Right cardiac atrium (tissue), 5 donors: ENCODE measurements at regions not wholly inside any gene's neighbourhood (a gene's known extent, or its start where the extent isn't known, plus 50 kb on each side); places are given as distances from the start of the nearest gene placed in this dataset.

Experiments
- ATAC-seq, 2 donors: fragments of 200-7000 bp; cut with Tn5 transposase; one replicate each; pipeline versions ENCODE4 v1.8.0 to v1.9.1; 2020; ENCODE audit warnings: moderate library complexity in 2 of 2, mild to moderate bottlenecking in 1 of 2
- DNase-seq, 3 donors: peaks; one replicate each; pipeline ENCODE4 v3.0.0-alpha.2; 2020
- H3K27ac ChIP-seq: one replicate; pipeline ENCODE4 v1.5.1; 2013; ENCODE audit warnings: mild to moderate bottlenecking, low read length, control low read depth, moderate library complexity
- H3K27me3 ChIP-seq: one replicate; pipeline ENCODE4 v1.6.1; 2013; ENCODE audit not compliant: control insufficient read depth, insufficient read depth
- H3K4me1 ChIP-seq: one replicate; pipeline ENCODE4 v1.6.1; 2013; ENCODE audit warnings: low read length; ENCODE audit not compliant: control insufficient read depth, insufficient read depth
- H3K4me3 ChIP-seq: one replicate; pipeline ENCODE4 v1.5.1; 2013; ENCODE audit warnings: low read length, control low read depth
- H3K9me3 ChIP-seq: one replicate; pipeline ENCODE4 v1.6.1; 2013; ENCODE audit warnings: low read length; ENCODE audit not compliant: control insufficient read depth
- WGBS: extraction: QIAGEN DNeasy Blood & Tissue Kit; methylation state at CpG from one replicate; pipeline ENCODE4 v1.1.7; 2013; 5-methylcytosine and 5-hydroxymethylcytosine counted together
- intact Hi-C, 4 donors: fragments of 100-400 bp; cut with DNase I; formaldehyde crosslinking; loops; one replicate each; pipeline versions ENCODE4 v1.11.0 to v1.14.0; 2022 to 2023
- donor health status: healthy with polysubstance abuse.
- donor health status: DM: no; HTN: yes; CAD: no.
- donor health status: DM: no; HTN: no; CAD: no.
- donor health status: DM: no; HTN: yes; CAD: no; lungs with severe emphysema.
- donor health status: DM: yes; HTN: yes; CAD: no.

DNA sequence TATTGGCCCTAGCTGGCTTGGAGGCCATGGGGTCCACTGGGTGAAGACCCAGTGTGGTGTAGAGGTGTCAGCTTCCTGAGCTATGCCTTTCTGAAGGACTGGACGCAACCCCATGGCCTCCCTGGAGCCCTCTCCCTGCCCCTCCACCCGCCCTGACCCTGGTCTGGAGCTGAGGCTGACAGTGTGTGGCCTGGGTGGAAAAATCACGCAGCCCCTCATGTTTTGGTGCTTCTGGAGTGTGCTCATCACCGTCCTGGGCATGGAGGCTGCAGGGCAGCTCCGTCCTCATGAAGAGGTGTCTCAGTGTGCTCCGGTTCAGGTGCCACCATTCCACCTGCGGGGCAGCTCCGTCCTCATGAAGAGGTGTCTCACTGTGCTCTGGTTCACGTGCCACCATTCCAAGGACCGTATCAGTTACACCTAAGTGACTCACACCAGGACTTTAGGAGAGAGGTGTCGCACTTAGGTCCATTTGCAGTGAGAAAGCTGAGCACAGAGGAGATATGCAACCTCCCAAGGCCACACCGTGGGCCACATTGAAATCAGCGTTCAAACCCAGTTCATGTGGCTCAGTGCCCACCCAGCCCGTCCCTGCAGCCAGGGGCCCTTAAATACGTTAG is 214.3 kb upstream of the IRX1 start:
- 82% methylated on average over 15 of the region's 15 CpGs for WGBS
- intact Hi-C loops, result no loop called here
- H3K27me3 ChIP-seq, result no peaks in the 10 kb centered on the region

GRCh38 chr5:3380689-3381088 is 214.9 kb upstream of the IRX1 start:
- H3K9me3 ChIP-seq, result peaks cover 2% of the 10 kb centered on the region
- 72% methylated on average over 3 of the region's 3 CpGs for WGBS
- intact Hi-C loops, result no loop called here
- no peaks in the 10 kb centered on the region for H3K4me1 ChIP-seq
- DNase-seq (no peak), ATAC-seq (no peak)
- no peaks in the 10 kb centered on the region for H3K27me3 ChIP-seq
- H3K4me3 ChIP-seq, result no peak overlapping the region
- no peak overlapping the region for H3K27ac ChIP-seq

More for the DNA sequence above, 214.3 kb upstream of the IRX1 start:
- Histone ChIP-seq H3K4me3 (no peak overlapping the region), H3K27ac (no peak overlapping the region), H3K4me1 (no peaks in the 10 kb centered on the region), H3K9me3 (peaks cover 2% of the 10 kb centered on the region)
- ATAC-seq (no peak), DNase-seq (no peak)

- DNase-seq (no peak), ATAC-seq (no peak)
- Histone ChIP-seq H3K4me3 (no peak overlapping the region), H3K9me3 (peaks cover 17% of the 10 kb centered on the region), H3K27me3 (no peaks in the 10 kb centered on the region), H3K27ac (no peak overlapping the region), H3K4me1 (no peaks in the 10 kb centered on the region)
- WGBS, result 77% methylated on average over 5 of the region's 5 CpGs
- intact Hi-C loops, result no loop called here
Observed at GRCh38 chr5:3377831-3378230, 217.8 kb upstream of the IRX1 start.

- intact Hi-C loops, result no loop called here
- no peak for DNase-seq
- 85% methylated on average over 8 of the region's 8 CpGs for WGBS
- Histone ChIP-seq H3K4me1 (no peaks in the 10 kb centered on the region), H3K9me3 (peaks cover 17% of the 10 kb centered on the region), H3K4me3 (no peak overlapping the region), H3K27me3 (no peaks in the 10 kb centered on the region), H3K27ac (no peak overlapping the region)
- ATAC-seq, result no peak
Observed at GRCh38 chr5:3377176-3377575, 218.5 kb upstream of the IRX1 start.

DNA sequence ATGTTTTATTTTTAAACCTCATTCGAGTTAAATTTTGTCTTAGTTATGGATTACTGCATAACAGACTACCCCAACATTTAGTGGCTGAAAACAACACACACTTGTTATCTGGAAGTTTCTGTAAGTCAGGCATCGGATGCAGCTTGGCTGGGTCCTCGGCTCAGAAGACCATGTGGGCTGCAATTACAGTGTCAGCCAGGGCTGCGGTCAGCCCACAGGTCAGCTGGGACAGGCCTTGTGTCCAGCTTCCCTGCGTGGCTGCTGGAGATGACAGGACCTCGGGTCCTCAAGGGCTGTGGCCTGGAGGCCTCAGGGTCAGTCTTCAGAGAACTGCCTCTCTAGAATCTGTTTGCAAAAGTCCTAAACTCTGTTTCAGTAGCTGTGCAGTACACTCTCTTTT is 219.0 kb upstream of the IRX1 start:
- ATAC-seq (no peak), DNase-seq (no peak)
- Histone ChIP-seq H3K4me1 (no peaks in the 10 kb centered on the region), H3K27me3 (no peaks in the 10 kb centered on the region), H3K27ac (no peak overlapping the region), H3K9me3 (peaks cover 17% of the 10 kb centered on the region), H3K4me3 (no peak overlapping the region)
- intact Hi-C loops, result no loop called here
- WGBS, result 65% methylated on average over 6 of the region's 6 CpGs

DNA sequence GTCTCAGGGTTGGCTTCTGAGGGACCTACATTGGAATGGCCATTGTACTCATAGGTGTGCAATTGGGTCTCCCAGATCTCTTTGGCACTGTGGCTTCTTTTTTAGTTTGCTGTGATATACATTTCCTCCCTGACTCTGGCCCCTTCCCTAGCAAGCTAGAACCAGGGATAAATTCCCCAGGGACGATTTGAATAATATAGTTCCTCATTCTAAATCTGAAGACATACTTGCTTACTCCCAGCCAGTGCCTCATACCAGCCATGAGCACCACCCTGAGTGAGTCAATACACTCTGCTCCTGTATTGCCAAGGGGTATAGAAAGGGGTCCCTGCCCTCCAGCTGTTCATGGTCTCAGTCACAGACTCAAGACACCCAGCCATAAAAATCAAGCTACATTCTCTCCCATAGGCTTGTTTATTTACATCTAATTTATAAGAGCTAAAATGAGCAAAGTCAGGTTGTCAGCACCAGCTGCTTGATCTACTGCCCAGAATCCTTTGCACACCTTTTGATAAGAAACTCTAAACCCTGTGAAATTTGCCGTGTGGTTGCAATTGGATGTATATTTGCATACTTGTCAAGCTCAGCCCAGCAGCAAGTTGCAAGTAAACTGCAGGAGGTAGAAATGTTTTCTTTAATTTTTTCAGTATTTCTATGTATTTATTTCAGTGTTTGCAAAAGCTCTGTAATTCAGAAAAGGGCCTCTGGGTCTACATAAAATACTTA is 219.9 kb upstream of the IRX1 start:
- Histone ChIP-seq H3K27me3 (no peaks in the 10 kb centered on the region), H3K9me3 (peaks cover 17% of the 10 kb centered on the region), H3K4me3 (no peak overlapping the region), H3K4me1 (no peaks in the 10 kb centered on the region), H3K27ac (no peak overlapping the region)
- ATAC-seq, result no peak
- no peak for DNase-seq
- 43% methylated on average over 2 of the region's 2 CpGs for WGBS
- intact Hi-C loops, result no loop called here

DNA sequence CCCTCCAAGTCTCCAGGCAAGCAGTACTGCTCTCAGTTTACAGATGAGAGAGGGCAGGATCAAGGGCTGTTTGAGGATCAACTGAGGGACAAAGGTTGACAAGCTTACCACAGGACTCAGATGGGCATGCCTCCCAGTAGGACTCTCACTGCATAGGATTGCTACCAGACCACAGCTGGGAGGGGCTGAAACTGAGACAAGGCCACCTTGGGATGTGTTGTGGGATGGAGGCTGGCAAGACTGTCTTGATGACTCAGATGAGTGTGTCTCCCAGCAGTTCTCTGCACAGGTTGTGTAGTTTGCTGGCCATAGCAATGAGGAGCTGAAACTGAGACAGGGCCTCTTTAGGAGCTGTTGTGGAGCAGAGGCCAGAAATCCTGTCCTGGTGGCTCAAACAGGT is 222.2 kb upstream of the IRX1 start:
- H3K27me3 ChIP-seq, result no peaks in the 10 kb centered on the region
- no peak overlapping the region for H3K27ac ChIP-seq
- peaks cover 16% of the 10 kb centered on the region for H3K9me3 ChIP-seq
- no peaks in the 10 kb centered on the region for H3K4me1 ChIP-seq
- intact Hi-C loops, result no loop called here
- H3K4me3 ChIP-seq, result no peak overlapping the region
- ATAC-seq (no peak), DNase-seq (no peak)

DNA sequence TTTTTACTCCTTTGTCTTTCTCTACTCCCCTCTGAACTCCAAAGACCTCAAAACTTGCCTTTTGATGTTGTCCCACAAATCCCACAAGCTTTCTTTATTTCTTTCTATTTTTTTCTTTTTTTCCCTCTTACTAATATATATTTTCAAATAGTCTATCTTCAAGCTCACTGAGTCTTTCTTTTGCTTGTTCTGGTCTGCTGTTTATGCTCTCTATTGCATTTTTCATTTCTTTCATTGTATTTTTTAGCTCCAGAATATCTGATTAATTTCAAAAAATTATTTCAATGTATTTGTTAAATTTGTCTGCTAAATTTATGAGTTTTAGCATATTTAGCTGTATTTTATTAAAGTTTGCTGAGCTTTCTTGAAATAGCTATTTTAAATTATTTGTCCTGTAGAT is 223.3 kb upstream of the IRX1 start:
- intact Hi-C loops, result no loop called here
- DNase-seq (no peak), ATAC-seq (no peak)
- no peak overlapping the region for H3K4me3 ChIP-seq
- H3K27ac ChIP-seq, result no peak overlapping the region
- H3K4me1 ChIP-seq, result no peaks in the 10 kb centered on the region
- peaks cover 16% of the 10 kb centered on the region for H3K9me3 ChIP-seq
- H3K27me3 ChIP-seq, result no peaks in the 10 kb centered on the region

DNA sequence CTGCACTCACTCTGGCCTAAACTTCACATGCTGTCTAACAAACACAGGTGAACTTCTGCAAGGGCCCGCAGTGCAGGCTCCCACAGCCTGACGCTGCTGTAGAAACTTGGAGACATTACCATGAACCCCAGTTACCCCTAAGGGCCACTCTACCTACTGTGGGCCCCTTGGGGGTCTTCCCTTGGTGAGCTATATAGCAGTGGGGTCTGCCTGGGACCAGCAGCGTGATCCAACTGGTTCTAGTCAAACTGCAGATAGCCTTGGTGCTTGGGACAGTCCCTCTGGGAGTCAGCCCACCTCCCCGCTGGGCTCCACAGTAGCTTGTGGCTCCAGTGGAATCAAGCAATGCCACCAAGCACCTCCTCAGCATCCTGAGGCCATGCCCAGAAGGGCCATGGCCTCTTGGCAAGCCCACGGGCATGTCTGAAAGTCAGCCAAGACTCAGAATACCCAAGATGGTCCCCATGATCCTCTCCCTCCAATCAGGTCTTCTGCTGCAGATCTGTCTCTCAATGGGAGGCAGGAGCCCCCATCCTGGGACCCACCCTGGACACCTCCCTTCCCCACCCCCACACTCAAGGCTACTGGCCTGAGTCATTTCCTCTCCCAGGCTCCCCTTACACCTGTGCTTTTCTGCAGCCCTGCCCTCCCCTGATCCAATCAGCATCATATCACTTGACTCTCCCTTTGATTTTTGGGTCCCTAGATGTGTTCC is 230.0 kb upstream of the IRX1 start:
- no peaks in the 10 kb centered on the region for H3K4me1 ChIP-seq
- peaks cover 4% of the 10 kb centered on the region for H3K9me3 ChIP-seq
- ATAC-seq, result no peak
- intact Hi-C loops, result no loop called here
- H3K4me3 ChIP-seq, result no peak overlapping the region
- no peak overlapping the region for H3K27ac ChIP-seq
- DNase-seq, result no peak
- H3K27me3 ChIP-seq, result no peaks in the 10 kb centered on the region
- 84% methylated on average over 5 of the region's 5 CpGs for WGBS

DNA sequence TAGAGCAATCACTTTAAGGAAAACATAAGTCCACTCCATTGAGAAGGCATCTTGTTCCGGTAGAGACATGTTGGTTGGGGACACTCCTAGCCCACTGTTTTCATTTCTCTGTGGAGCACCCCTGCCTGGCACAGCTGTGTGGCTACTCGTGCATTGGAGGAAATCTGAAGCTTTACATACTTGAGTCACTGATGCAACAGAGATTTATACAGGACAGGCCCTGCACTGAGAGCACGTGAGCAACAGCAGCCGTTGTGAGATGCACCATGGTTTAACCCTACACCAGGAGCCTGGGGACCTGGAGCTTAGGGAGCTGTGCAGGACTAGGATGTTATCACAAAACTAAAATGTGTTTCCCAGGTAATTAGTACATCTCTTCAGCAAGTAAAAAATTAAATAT is 230.7 kb upstream of the IRX1 start:
- 65% methylated on average over 4 of the region's 4 CpGs for WGBS
- intact Hi-C loops, result no loop called here
- Histone ChIP-seq H3K4me3 (no peak overlapping the region), H3K27ac (no peak overlapping the region), H3K27me3 (no peaks in the 10 kb centered on the region), H3K9me3 (peaks cover 6% of the 10 kb centered on the region), H3K4me1 (no peaks in the 10 kb centered on the region)
- no peak for ATAC-seq
- no peak for DNase-seq

DNA sequence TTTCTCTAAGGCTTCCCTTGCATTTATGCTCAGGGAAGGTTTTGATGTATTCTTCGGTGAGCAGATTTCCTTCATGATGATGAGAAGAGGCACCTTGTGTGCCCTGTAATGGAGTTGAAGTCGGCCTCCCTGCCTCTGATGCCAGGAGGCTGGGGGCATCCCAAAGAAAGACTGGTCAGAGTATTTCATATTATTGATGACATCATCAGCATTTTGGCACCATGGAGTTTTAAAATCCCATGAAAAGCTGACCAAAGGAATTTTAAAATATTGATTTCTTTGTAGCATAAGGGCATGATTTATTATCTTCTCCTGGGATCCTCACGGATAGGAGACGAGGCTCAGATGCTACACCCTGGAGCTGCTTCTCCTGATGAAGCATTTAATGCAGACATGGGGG is 231.2 kb upstream of the IRX1 start:
- WGBS, result 83% methylated on average over 4 of the region's 4 CpGs
- no peak for ATAC-seq
- Histone ChIP-seq H3K4me3 (no peak overlapping the region), H3K27ac (no peak overlapping the region), H3K9me3 (peaks cover 6% of the 10 kb centered on the region), H3K27me3 (no peaks in the 10 kb centered on the region), H3K4me1 (no peaks in the 10 kb centered on the region)
- intact Hi-C loops, result no loop called here
- no peak for DNase-seq
